Stimulated activated CD4-positive, alpha-beta T cell treated with anti-CD3 and anti-CD28 coated beads, Interleukin-2, amount 100 ng/mL, for 48 hours (primary cell): ENCODE measurements at regions not wholly inside any gene's neighbourhood (a gene's known extent, or its start where the extent isn't known, plus 50 kb on each side); places are given as distances from the start of the nearest gene placed in this dataset.

ENCODE experiments used
- DNase-seq, 2 donors: peaks; one replicate each; pipeline ENCODE4 v3.0.0-alpha.2; 2020

GRCh38 chr18:76594966-76595365, 99.9 kb upstream of the ZNF516 start:
- DNase-seq = no peak

- DNase-seq = no peak
These were observed 98.8 kb upstream of the ZNF516 start for GRCh38 chr18:76593843-76594242.

- DNase-seq = no peak
These were observed 97.9 kb upstream of the ZNF516 start for GRCh38 chr18:76592981-76593381.

GRCh38 chr18:76592096-76592495, 97.1 kb upstream of the ZNF516 start:
- DNase-seq = no peak

GRCh38 chr18:76589866-76590265, 94.8 kb upstream of the ZNF516 start:
- no peak for DNase-seq

- no peak for DNase-seq
These were observed 94.3 kb upstream of the ZNF516 start for GRCh38 chr18:76589316-76589715.

GRCh38 chr18:76588601-76589226, 93.7 kb upstream of the ZNF516 start:
- DNase-seq = no peak

GRCh38 chr18:76587879-76588271, 92.8 kb upstream of the ZNF516 start:
- DNase-seq = no peak

- DNase-seq = no peak
These were observed 92.3 kb upstream of the ZNF516 start for GRCh38 chr18:76587147-76587878.

GRCh38 chr18:76584414-76585310, 89.6 kb upstream of the ZNF516 start:
- DNase-seq = no peak

- DNase-seq = no peak
These were observed 86.2 kb upstream of the ZNF516 start for GRCh38 chr18:76581261-76581660.

GRCh38 chr18:76580288-76580962, 85.4 kb upstream of the ZNF516 start:
- DNase-seq = no peak

GRCh38 chr18:76579301-76579695, 84.3 kb upstream of the ZNF516 start:
- DNase-seq = no peak

GRCh38 chr18:76578571-76579300, 83.7 kb upstream of the ZNF516 start:
- DNase-seq = no peak

- no peak for DNase-seq
These were observed 78.4 kb upstream of the ZNF516 start for GRCh38 chr18:76573325-76574025.

GRCh38 chr18:76572518-76573247, 77.6 kb upstream of the ZNF516 start:
- no peak for DNase-seq

- DNase-seq = no peak
These were observed 76.6 kb upstream of the ZNF516 start for GRCh38 chr18:76571689-76572088.

GRCh38 chr18:76570856-76571255, 75.8 kb upstream of the ZNF516 start:
- DNase-seq = no peak

GRCh38 chr18:76569644-76570419, 74.8 kb upstream of the ZNF516 start:
- DNase-seq = no peak

GRCh38 chr18:76568731-76569130, 73.7 kb upstream of the ZNF516 start:
- DNase-seq = no peak
